ENCODE measurements at regions not wholly inside any gene's neighbourhood (a gene's known extent, or its start where the extent isn't known, plus 50 kb on each side); places are given as distances from the start of the nearest gene placed in this dataset.

DNA sequence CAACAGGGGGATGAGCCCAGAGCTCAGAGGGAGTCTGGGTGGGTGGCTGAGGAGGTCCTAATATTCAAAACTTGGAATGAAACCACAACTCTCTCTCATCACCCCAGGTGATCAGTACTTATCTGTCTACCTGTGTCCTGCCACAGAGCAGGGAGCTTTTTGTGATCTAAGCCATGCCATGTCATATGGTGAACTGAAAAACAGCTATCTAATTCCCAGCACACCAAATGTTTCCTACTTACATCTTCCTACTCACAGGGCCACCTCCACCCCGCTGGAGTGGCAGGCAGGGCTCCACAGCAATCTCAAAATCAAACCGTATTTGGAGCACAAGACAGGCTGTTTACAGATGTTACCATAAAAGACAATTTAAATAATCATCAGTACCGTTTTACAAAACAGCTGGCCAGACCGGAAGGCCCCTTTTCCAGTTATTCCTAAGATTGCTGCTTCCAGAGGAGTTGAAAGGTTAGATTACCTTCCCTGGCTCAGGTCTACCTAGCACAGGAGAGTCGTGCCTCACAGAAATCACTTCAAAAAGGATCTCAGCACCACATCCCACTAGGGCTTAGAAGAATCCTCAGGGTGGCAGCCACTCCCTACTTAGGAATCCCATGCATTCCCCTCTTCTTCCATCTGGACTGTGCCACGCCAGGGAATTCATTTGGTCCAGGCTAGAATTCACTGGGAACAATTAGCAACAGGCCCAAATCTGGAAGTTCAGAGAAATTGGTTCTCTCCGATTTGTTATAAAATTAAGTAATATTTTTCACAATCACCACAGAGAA, 226.6 kb upstream of the IL12A start:
- Histone ChIP-seq H3K9ac (ENCODE audit: low read length) (0 out of 2 replicates have a peak overlapping the region, but pooled peaks have one; percentile 72), H4K20me1 (ENCODE audit: low read depth, low read length) (no peaks in the 10 kb centered on the region), H3K9me2 (replicated peaks; ENCODE audit: insufficient read depth, low read length) (no peaks in the 10 kb centered on the region), H3K27ac (ENCODE audit: low read depth, low read length) (no peak overlapping the region), H3K9me3 (ENCODE audit: insufficient read depth, low read length) (no peaks in the 10 kb centered on the region), H3K4me2 (ENCODE audit: low read depth, low read length, poor library complexity, severe bottlenecking) (peak overlapping the region; percentile 62), H3K36me3 (ENCODE audit: low read length) (no peaks in the 10 kb centered on the region), H2AFZ (ENCODE audit: low read depth, low read length, severe bottlenecking) (no peak overlapping the region), H3K27me3 (ENCODE audit: low read length) (no peaks in the 10 kb centered on the region), H3F3A (ENCODE audit: insufficient read depth) (peaks cover 11% of the 10 kb centered on the region; the same call in 1 of the 2 replicates), H3K4me3 (ENCODE audit: insufficient read depth, low read length, poor library complexity, severe bottlenecking) (no peak overlapping the region), H3K79me2 (ENCODE audit: insufficient read depth, low read length) (no peaks in the 10 kb centered on the region)
- TF ChIP-seq, protein P1, sequence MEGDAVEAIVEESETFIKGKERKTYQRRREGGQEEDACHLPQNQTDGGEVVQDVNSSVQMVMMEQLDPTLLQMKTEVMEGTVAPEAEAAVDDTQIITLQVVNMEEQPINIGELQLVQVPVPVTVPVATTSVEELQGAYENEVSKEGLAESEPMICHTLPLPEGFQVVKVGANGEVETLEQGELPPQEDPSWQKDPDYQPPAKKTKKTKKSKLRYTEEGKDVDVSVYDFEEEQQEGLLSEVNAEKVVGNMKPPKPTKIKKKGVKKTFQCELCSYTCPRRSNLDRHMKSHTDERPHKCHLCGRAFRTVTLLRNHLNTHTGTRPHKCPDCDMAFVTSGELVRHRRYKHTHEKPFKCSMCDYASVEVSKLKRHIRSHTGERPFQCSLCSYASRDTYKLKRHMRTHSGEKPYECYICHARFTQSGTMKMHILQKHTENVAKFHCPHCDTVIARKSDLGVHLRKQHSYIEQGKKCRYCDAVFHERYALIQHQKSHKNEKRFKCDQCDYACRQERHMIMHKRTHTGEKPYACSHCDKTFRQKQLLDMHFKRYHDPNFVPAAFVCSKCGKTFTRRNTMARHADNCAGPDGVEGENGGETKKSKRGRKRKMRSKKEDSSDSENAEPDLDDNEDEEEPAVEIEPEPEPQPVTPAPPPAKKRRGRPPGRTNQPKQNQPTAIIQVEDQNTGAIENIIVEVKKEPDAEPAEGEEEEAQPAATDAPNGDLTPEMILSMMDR (IDR thresholded peaks at IDR 0.05; ENCODE audit: insufficient read depth, low read length, poor library complexity, severe bottlenecking) = no peak
- no peak for TF ChIP-seq EZH2phosphoT487 (conservative IDR thresholded peaks at IDR 0.05; ENCODE audit: low read length)

DNA sequence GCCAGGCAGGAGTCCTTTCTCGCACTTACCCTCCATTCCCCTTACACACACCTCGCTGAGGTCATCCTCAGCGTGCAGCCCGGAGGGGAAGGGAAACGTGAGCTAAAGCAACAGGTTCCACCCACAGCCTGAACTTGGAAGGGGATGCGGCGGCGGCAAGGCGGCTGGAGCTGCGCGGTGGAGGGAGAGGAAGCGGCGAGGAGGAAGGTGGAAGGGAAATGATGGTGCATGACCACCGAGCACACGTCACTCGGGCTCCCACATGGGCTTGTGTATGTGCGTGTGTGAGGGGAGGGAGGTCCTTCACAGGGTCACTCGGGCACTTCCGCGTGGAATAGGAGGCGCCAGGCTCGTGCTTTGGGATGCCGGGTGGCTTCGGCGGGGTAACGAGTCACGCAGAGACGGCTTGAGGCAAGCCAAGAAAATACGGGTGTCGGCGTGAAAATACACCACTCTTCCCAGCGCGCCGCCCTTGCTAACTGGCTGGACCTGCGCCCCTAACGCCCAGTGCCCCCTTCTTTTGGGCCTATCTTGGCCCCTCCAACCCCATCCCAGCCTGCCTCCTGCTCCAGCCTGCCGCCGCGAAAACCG, 225.5 kb upstream of the IL12A start:
- Histone ChIP-seq H3K79me2 (ENCODE audit: insufficient read depth, low read length) (no peaks in the 10 kb centered on the region), H3K9me2 (replicated peaks; ENCODE audit: insufficient read depth, low read length) (no peaks in the 10 kb centered on the region), H3K4me3 (ENCODE audit: insufficient read depth, low read length, poor library complexity, severe bottlenecking) (peak overlapping the region; percentile 78), H3K4me2 (ENCODE audit: low read depth, low read length, poor library complexity, severe bottlenecking) (peak overlapping the region; percentile 62), H3K27me3 (ENCODE audit: low read length) (no peaks in the 10 kb centered on the region), H3K9ac (ENCODE audit: low read length) (peak overlapping the region; percentile 72), H2AFZ (ENCODE audit: low read depth, low read length, severe bottlenecking) (peak overlapping the region; percentile 76), H4K20me1 (ENCODE audit: low read depth, low read length) (no peaks in the 10 kb centered on the region), H3F3A (ENCODE audit: insufficient read depth) (peaks cover 11% of the 10 kb centered on the region; the same call in 1 of the 2 replicates), H3K9me3 (ENCODE audit: insufficient read depth, low read length) (no peaks in the 10 kb centered on the region), H3K36me3 (ENCODE audit: low read length) (no peaks in the 10 kb centered on the region), H3K27ac (ENCODE audit: low read depth, low read length) (no peak overlapping the region; the same call in 1 of the 2 replicates)
- TF ChIP-seq EZH2phosphoT487 (conservative IDR thresholded peaks at IDR 0.05; ENCODE audit: low read length) = no peak
- TF ChIP-seq, protein P1 (IDR thresholded peaks at IDR 0.05; ENCODE audit: insufficient read depth, low read length, poor library complexity, severe bottlenecking) = no peak

DNA sequence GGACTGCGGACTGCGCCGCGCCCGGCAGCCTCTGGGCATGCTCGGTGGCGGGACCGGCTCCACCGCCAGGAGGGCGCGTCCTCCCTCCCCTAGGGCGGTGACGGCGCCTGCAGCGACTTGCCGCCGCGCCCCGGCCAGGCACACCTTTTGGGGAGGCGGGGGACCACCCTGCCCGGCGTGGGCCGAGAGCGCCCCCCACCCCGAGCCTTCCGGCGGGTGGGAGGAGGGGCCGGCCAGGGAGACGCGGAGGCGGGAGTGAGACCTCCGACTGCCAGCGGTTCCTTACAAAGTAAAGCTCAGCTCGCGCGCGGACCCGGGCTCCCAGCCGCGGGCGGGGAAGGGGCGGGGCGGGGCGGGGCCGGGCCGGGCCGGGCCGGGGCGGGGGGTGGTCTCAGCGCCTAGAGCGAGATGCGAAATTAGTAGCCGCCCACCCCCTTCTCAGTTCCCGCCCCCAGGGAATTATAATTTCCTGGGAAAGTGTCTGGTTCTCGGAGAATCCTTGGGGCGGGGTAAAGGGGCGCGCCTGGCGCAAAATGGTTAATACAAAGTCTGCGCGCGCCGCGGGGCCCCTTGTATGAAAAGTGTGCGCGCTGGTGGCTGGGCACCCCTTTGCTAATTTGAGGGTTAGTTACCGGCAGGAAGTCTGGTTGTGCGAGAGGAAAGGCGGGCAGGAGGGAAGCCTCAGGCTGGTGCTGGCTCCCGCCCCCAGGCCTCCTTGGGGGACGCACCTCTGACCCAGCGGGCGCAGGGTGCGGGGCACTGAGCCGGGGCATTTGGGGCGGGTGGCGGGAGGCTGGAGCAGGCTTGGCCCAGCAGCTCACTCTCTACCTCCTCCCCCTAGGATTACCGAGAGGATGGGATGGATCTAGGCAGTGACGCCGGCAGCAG, 224.8 kb upstream of the IL12A start:
- peaks cover 11% of the 10 kb centered on the region; the same call in 1 of the 2 replicates for H3F3A ChIP-seq (ENCODE audit: insufficient read depth)
- peak overlapping the region; percentile 78 for H3K4me3 ChIP-seq (ENCODE audit: insufficient read depth, low read length, poor library complexity, severe bottlenecking)
- H3K9me2 ChIP-seq (replicated peaks; ENCODE audit: insufficient read depth, low read length) = no peaks in the 10 kb centered on the region
- TF ChIP-seq, protein P1 (IDR thresholded peaks at IDR 0.05; ENCODE audit: insufficient read depth, low read length, poor library complexity, severe bottlenecking) = no peak
- no peak for TF ChIP-seq EZH2phosphoT487 (conservative IDR thresholded peaks at IDR 0.05; ENCODE audit: low read length)
- H2AFZ ChIP-seq (ENCODE audit: low read depth, low read length, severe bottlenecking) = peak overlapping the region; percentile 86
- peak overlapping the region; percentile 72 for H3K9ac ChIP-seq (ENCODE audit: low read length)
- no peaks in the 10 kb centered on the region for H3K79me2 ChIP-seq (ENCODE audit: insufficient read depth, low read length)
- no peak overlapping the region; the same call in 1 of the 2 replicates for H3K27ac ChIP-seq (ENCODE audit: low read depth, low read length)
- H3K36me3 ChIP-seq (ENCODE audit: low read length) = no peaks in the 10 kb centered on the region
- H3K27me3 ChIP-seq (ENCODE audit: low read length) = no peaks in the 10 kb centered on the region
- H4K20me1 ChIP-seq (ENCODE audit: low read depth, low read length) = no peaks in the 10 kb centered on the region
- H3K4me2 ChIP-seq (ENCODE audit: low read depth, low read length, poor library complexity, severe bottlenecking) = peak overlapping the region; percentile 72
- no peaks in the 10 kb centered on the region for H3K9me3 ChIP-seq (ENCODE audit: insufficient read depth, low read length)

Measured in SU-DHL-6 (cell line).